GM12878 (cell line): ENCODE measurements at regions not wholly inside any gene's neighbourhood (a gene's known extent, or its start where the extent isn't known, plus 50 kb on each side); places are given as distances from the start of the nearest gene placed in this dataset.

ENCODE experiments used
- JUND ChIP-seq: IDR thresholded peaks from 2 replicates; pipeline ENCODE4 v1.6.1; 2012; ENCODE audit warnings: low read depth, mild to moderate bottlenecking, low read length, improper control_type of control experiment, moderate library complexity
- KDM1A ChIP-seq: fragments of 200-600 bp; sonication (generic); IDR thresholded peaks from 2 replicates; pipeline ENCODE4 v1.6.1; 2016; ENCODE audit warnings: borderline replicate concordance
- TF ChIP-seq, protein P1 (sequence below): fragments of 450-650 bp; IDR thresholded peaks from 2 replicates; pipeline ENCODE4 v1.6.1; 2016; ENCODE audit warnings: mild to moderate bottlenecking, moderate library complexity, borderline replicate concordance
- TF ChIP-seq, protein P2 (sequence below): fragments of 450-650 bp; formaldehyde crosslinking; IDR thresholded peaks from 2 replicates; pipeline ENCODE4 v1.4.0; 2022; ENCODE audit warnings: mild to moderate bottlenecking, moderate library complexity

DNA sequence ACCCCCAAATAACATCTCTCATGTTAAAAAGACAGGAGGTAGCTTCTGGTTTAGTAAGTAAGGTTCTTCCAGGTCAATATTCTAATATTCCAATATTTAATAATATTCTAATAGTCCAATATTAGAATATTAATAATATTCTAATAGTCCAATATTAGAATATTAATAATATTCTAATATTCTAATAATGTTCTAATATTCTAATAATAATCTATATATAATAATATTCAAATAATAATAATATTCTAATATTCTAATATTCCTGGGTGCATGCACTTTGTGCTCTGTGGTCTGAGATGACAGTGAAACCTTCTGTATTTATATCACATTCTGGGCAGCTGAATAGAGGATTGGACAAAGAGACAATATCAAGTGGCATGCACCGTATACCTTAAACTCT, 96.1 kb downstream of the PCDH10 start (continued):
- TF ChIP-seq, protein P1, sequence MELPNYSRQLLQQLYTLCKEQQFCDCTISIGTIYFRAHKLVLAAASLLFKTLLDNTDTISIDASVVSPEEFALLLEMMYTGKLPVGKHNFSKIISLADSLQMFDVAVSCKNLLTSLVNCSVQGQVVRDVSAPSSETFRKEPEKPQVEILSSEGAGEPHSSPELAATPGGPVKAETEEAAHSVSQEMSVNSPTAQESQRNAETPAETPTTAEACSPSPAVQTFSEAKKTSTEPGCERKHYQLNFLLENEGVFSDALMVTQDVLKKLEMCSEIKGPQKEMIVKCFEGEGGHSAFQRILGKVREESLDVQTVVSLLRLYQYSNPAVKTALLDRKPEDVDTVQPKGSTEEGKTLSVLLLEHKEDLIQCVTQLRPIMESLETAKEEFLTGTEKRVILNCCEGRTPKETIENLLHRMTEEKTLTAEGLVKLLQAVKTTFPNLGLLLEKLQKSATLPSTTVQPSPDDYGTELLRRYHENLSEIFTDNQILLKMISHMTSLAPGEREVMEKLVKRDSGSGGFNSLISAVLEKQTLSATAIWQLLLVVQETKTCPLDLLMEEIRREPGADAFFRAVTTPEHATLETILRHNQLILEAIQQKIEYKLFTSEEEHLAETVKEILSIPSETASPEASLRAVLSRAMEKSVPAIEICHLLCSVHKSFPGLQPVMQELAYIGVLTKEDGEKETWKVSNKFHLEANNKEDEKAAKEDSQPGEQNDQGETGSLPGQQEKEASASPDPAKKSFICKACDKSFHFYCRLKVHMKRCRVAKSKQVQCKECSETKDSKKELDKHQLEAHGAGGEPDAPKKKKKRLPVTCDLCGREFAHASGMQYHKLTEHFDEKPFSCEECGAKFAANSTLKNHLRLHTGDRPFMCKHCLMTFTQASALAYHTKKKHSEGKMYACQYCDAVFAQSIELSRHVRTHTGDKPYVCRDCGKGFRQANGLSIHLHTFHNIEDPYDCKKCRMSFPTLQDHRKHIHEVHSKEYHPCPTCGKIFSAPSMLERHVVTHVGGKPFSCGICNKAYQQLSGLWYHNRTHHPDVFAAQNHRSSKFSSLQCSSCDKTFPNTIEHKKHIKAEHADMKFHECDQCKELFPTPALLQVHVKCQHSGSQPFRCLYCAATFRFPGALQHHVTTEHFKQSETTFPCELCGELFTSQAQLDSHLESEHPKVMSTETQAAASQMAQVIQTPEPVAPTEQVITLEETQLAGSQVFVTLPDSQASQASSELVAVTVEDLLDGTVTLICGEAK: no peak
- TF ChIP-seq, protein P2, sequence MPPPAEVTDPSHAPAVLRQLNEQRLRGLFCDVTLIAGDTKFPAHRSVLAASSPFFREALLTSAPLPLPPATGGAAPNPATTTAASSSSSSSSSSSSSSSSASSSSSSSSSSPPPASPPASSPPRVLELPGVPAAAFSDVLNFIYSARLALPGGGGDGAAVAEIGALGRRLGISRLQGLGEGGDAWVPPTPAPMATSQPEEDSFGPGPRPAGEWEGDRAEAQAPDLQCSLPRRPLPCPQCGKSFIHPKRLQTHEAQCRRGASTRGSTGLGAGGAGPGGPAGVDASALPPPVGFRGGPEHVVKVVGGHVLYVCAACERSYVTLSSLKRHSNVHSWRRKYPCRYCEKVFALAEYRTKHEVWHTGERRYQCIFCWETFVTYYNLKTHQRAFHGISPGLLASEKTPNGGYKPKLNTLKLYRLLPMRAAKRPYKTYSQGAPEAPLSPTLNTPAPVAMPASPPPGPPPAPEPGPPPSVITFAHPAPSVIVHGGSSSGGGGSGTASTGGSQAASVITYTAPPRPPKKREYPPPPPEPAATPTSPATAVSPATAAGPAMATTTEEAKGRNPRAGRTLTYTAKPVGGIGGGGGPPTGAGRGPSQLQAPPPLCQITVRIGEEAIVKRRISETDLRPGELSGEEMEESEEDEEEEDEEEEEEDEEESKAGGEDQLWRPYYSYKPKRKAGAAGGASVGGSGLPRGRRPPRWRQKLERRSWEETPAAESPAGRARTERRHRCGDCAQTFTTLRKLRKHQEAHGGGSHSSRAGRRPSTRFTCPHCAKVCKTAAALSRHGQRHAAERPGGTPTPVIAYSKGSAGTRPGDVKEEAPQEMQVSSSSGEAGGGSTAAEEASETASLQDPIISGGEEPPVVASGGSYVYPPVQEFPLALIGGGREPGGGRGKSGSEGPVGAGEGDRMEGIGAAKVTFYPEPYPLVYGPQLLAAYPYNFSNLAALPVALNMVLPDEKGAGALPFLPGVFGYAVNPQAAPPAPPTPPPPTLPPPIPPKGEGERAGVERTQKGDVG: no peak
- TF ChIP-seq KDM1A (no peak), JUND (no peak)
